SK-N-SH (cell line): ENCODE measurements at regions not wholly inside any gene's neighbourhood (a gene's known extent, or its start where the extent isn't known, plus 50 kb on each side); places are given as distances from the start of the nearest gene placed in this dataset.

Source experiments
- CTCF ChIA-PET: fragments of 300-600, 350-600 bp; formaldehyde crosslinking; extraction: SDS; loops from one replicate; lab custom pipeline; 2021; lab: Yijun Ruan, JAX
- POLR2A ChIA-PET: fragments of 350-600 bp; sonication (Branson Sonifier 250); formaldehyde crosslinking; extraction: SDS; loops from one replicate; lab custom pipeline; 2020; ENCODE audit warnings: antibody characterized with exemption, inconsistent platforms; lab: Yijun Ruan, JAX
- DNase-seq: peaks from one replicate; pipeline ENCODE4 v3.0.0; 2012
- H2AFZ ChIP-seq: fragments of 200-600 bp; sonication (generic); 2 replicates; pipeline ENCODE4 v1.8.1; 2016; ENCODE audit warnings: antibody characterized with exemption, mild to moderate bottlenecking, low read depth
- H3F3A ChIP-seq: fragments of 200-600 bp; sonication (generic); replicated peaks from 2 replicates; pipeline ENCODE3; 2016; ENCODE audit warnings: antibody characterized with exemption, mild to moderate bottlenecking; ENCODE audit not compliant: insufficient read depth
- H3K27ac ChIP-seq, 2 experiments: fragments of 200-500 bp in 1 of 2; fragments of 200-600 bp in 1 of 2; sonication (Bioruptor generic) in 1 of 2; sonication (generic), shearing (Covaris generic) in 1 of 2; 2 replicates each; pipeline versions ENCODE4 v1.5.1 to v1.6.1; 2014 to 2016; ENCODE audit warnings: low read depth in 2 of 2, inconsistent platforms in 1 of 2, low read length in 1 of 2, mild to moderate bottlenecking in 1 of 2, mixed read lengths in 1 of 2
- H3K27me3 ChIP-seq: fragments of 200-600 bp; sonication (generic), shearing (Covaris generic); 2 replicates; pipeline ENCODE4 v1.6.1; 2016; ENCODE audit warnings: mixed run types; ENCODE audit not compliant: insufficient read depth
- H3K36me3 ChIP-seq, 2 experiments: fragments of 200-500 bp in 1 of 2; fragments of 200-600 bp in 1 of 2; sonication (Bioruptor generic) in 1 of 2; sonication (generic) in 1 of 2; replicated peaks in 1 of 2; 2 replicates each; pipeline versions ENCODE3 to v1.5.1; 2014 to 2016; ENCODE audit warnings: low read length in 1 of 2, mild to moderate bottlenecking in 1 of 2; ENCODE audit not compliant: insufficient read depth in 2 of 2, control insufficient read depth in 1 of 2
- H3K4me1 ChIP-seq, 2 experiments: fragments of 200-500 bp in 1 of 2; fragments of 200-600 bp in 1 of 2; sonication (Bioruptor generic) in 1 of 2; sonication (generic), shearing (Covaris generic) in 1 of 2; 2 replicates each; pipeline versions ENCODE4 v1.5.1 to v1.6.1; 2014 to 2016; ENCODE audit warnings: low read depth in 1 of 2, low read length in 1 of 2, mixed run types in 1 of 2; ENCODE audit not compliant: insufficient read depth in 2 of 2, control insufficient read depth in 1 of 2
- H3K4me2 ChIP-seq: fragments of 200-600 bp; sonication (generic), shearing (Covaris generic); 2 replicates; pipeline ENCODE4 v1.6.1; 2017; ENCODE audit warnings: mixed run types
- H3K4me3 ChIP-seq, 2 experiments: fragments of 200-500 bp in 1 of 2; fragments of 200-600 bp in 1 of 2; sonication (Bioruptor generic) in 1 of 2; sonication (generic), shearing (Covaris generic) in 1 of 2; 2 replicates each; pipeline versions ENCODE4 v1.5.1 to v1.8.1; 2014 to 2016; ENCODE audit warnings: low read depth in 2 of 2, inconsistent platforms in 1 of 2, low read length in 1 of 2, mild to moderate bottlenecking in 1 of 2, mixed read lengths in 1 of 2, moderate library complexity in 1 of 2
- H3K79me2 ChIP-seq: fragments of 200-600 bp; sonication (generic); 2 replicates; pipeline ENCODE4 v1.8.1; 2017; ENCODE audit warnings: mild to moderate bottlenecking; ENCODE audit not compliant: insufficient read depth
- H3K9ac ChIP-seq: fragments of 200-600 bp; sonication (generic); 2 replicates; pipeline ENCODE4 v1.6.1; 2017; ENCODE audit warnings: mixed run types
- H3K9me2 ChIP-seq: fragments of 200-600 bp; sonication (generic); 2 replicates; pipeline ENCODE4 v1.6.1; 2017; ENCODE audit warnings: mixed run types
- H3K9me3 ChIP-seq: fragments of 200-600 bp; sonication (generic); 2 replicates; pipeline ENCODE4 v1.6.1; 2017; ENCODE audit warnings: mixed run types, mild to moderate bottlenecking, moderate library complexity
- H4K20me1 ChIP-seq: fragments of 200-600 bp; sonication (generic); 2 replicates; pipeline ENCODE4 v1.6.1; 2017; ENCODE audit warnings: mild to moderate bottlenecking, mixed run types; ENCODE audit not compliant: insufficient read depth
- ELF1 ChIP-seq: IDR thresholded peaks from 2 replicates; pipeline ENCODE4 v1.4.0; 2012
- EZH2phosphoT487 ChIP-seq: fragments of 200-600 bp; sonication (generic); IDR thresholded peaks from 2 replicates; pipeline ENCODE4 v1.6.1; 2017; ENCODE audit warnings: low read depth, mixed run types, mild to moderate bottlenecking, antibody characterized with exemption, moderate library complexity, borderline replicate concordance
- GABPA ChIP-seq: IDR thresholded peaks from 2 replicates; pipeline ENCODE4 v1.4.0; 2012; ENCODE audit warnings: low read depth, mild to moderate bottlenecking
- JUND ChIP-seq: IDR thresholded peaks from 2 replicates; pipeline ENCODE4 v1.4.0; 2012
- NFIC ChIP-seq: IDR thresholded peaks from 2 replicates; pipeline ENCODE4 v1.4.0; 2012; ENCODE audit warnings: borderline replicate concordance
- NRF1 ChIP-seq: IDR thresholded peaks from 2 replicates; pipeline ENCODE4 v1.6.1; 2012; ENCODE audit warnings: low read depth, mild to moderate bottlenecking, low read length
- RCOR1 ChIP-seq: fragments of 150-350 bp; IDR thresholded peaks from 2 replicates; pipeline ENCODE4 v1.6.1; 2017; ENCODE audit warnings: antibody characterized with exemption, low read length
- SMC3 ChIP-seq: IDR thresholded peaks from 2 replicates; pipeline ENCODE4 v1.6.1; 2012; ENCODE audit warnings: low read depth, low read length, improper control_type of control experiment
- TAF1 ChIP-seq: IDR thresholded peaks from 2 replicates; pipeline ENCODE4 v1.6.1; 2012; ENCODE audit warnings: low read depth, mild to moderate bottlenecking, low read length, moderate library complexity, borderline replicate concordance
- TCF12 ChIP-seq: IDR thresholded peaks from 2 replicates; pipeline ENCODE4 v1.4.0; 2012
- TEAD4 ChIP-seq: IDR thresholded peaks from 2 replicates; pipeline ENCODE4 v1.4.0; 2012; ENCODE audit warnings: mild to moderate bottlenecking, borderline replicate concordance; ENCODE audit not compliant: insufficient read depth
- YY1 ChIP-seq: IDR thresholded peaks from 2 replicates; pipeline ENCODE4 v1.4.0; 2012; ENCODE audit warnings: low read depth, mild to moderate bottlenecking
- WGBS: methylation state at CpG from one replicate; pipeline ENCODE4 v1.1.6; 2017; ENCODE audit warnings: low lambda C conversion rate; 5-methylcytosine and 5-hydroxymethylcytosine counted together
- small RNA-seq, 7 experiments: library from RNA; depleted of rRNA; stranded (forward); fragments of <200 nt; gene quantifications; one replicate each; pipeline ENCODE3, GENCODE V24; 2012
- TF ChIP-seq, protein P1 (sequence below): fragments of 150-350 bp; IDR thresholded peaks from 2 replicates; pipeline ENCODE4 v1.6.1; 2016; ENCODE audit warnings: mild to moderate bottlenecking, low read depth, low read length
- TF ChIP-seq, protein P2 (sequence below): fragments of 200-600 bp; sonication (generic); IDR thresholded peaks from 2 replicates; pipeline ENCODE4 v1.6.1; 2017; ENCODE audit warnings: antibody characterized with exemption, mild to moderate bottlenecking, moderate library complexity
- TF ChIP-seq, protein P3 (sequence below): IDR thresholded peaks from 2 replicates; pipeline ENCODE4 v1.6.1; 2012; ENCODE audit warnings: mild to moderate bottlenecking, low read depth, low read length, moderate library complexity
- TF ChIP-seq, protein P4 (sequence below): IDR thresholded peaks from 2 replicates; pipeline ENCODE4 v1.4.0; 2012; ENCODE audit warnings: low read depth

DNA sequence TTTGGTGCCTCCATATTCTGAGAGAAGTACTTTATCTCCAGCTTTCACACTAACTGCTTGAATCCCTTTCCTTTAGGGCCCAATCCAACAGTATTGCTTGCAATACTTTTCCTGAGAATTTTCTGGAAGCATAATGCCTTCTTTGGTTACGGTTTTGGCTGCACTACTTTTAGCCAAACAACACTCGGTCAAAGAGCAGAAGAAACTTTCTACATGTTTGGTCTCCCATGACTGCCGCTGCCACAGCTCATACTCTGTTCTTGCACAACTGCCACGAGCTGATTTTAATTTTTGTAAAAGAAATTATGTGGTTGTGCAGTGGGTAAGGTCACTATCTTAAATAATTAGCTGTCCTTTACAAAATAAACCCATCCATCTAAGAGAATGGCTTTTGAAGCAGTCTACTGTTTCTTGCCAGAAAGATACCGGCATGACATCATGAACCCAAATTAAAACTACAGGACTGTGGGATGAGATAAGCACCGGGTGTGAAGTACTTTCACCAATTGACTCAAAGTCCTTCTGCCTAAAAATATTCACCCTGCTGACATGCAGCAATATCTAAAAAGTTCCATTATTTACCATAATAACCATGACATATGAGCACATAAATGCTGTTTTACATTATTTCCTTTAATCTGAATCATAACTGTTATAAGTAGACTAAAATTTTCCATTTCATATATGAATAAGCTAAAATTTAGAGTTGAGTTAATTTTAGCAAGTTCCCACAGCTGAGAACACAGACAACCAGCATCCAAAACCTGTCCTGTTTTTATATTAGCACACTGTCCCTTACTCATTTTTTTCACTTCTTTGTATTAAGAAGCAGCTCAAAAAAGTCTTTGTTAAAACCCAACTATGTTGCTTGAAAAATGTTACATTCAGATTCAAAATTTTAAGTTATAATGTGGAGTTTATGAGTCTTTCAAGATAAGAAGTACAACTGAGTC is 1154.3 kb downstream of the EPHA3 start:
- WGBS = 6% methylated on average over 6 of the region's 6 CpGs
- H3K27me3 ChIP-seq = no peaks in the 10 kb centered on the region
- no peak overlapping the region for H2AFZ ChIP-seq

More for the DNA sequence above, 1154.3 kb downstream of the EPHA3 start:
- Histone ChIP-seq H3K4me1 (no peaks in the 10 kb centered on the region), H3K4me2 (no peak overlapping the region), H3K9ac (no peak overlapping the region), H3F3A (no peaks in the 10 kb centered on the region), H3K36me3 (no peaks in the 10 kb centered on the region), H4K20me1 (no peaks in the 10 kb centered on the region), H3K9me3 (no peaks in the 10 kb centered on the region), H3K79me2 (no peaks in the 10 kb centered on the region), H3K9me2 (no peaks in the 10 kb centered on the region), H3K4me3 (no peak overlapping the region), H3K27ac (no peak overlapping the region)
- TF ChIP-seq NFIC (no peak), RCOR1 (no peak), TAF1 (no peak), EZH2phosphoT487 (no peak), SMC3 (no peak), ELF1 (no peak), GABPA (no peak), YY1 (no peak), TCF12 (no peak), TEAD4 (no peak), JUND (no peak), NRF1 (no peak)
- TF ChIP-seq, protein P1, sequence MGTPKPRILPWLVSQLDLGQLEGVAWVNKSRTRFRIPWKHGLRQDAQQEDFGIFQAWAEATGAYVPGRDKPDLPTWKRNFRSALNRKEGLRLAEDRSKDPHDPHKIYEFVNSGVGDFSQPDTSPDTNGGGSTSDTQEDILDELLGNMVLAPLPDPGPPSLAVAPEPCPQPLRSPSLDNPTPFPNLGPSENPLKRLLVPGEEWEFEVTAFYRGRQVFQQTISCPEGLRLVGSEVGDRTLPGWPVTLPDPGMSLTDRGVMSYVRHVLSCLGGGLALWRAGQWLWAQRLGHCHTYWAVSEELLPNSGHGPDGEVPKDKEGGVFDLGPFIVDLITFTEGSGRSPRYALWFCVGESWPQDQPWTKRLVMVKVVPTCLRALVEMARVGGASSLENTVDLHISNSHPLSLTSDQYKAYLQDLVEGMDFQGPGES = no peak
- TF ChIP-seq, protein P2, sequence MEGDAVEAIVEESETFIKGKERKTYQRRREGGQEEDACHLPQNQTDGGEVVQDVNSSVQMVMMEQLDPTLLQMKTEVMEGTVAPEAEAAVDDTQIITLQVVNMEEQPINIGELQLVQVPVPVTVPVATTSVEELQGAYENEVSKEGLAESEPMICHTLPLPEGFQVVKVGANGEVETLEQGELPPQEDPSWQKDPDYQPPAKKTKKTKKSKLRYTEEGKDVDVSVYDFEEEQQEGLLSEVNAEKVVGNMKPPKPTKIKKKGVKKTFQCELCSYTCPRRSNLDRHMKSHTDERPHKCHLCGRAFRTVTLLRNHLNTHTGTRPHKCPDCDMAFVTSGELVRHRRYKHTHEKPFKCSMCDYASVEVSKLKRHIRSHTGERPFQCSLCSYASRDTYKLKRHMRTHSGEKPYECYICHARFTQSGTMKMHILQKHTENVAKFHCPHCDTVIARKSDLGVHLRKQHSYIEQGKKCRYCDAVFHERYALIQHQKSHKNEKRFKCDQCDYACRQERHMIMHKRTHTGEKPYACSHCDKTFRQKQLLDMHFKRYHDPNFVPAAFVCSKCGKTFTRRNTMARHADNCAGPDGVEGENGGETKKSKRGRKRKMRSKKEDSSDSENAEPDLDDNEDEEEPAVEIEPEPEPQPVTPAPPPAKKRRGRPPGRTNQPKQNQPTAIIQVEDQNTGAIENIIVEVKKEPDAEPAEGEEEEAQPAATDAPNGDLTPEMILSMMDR = no peak
- TF ChIP-seq, protein P3, sequence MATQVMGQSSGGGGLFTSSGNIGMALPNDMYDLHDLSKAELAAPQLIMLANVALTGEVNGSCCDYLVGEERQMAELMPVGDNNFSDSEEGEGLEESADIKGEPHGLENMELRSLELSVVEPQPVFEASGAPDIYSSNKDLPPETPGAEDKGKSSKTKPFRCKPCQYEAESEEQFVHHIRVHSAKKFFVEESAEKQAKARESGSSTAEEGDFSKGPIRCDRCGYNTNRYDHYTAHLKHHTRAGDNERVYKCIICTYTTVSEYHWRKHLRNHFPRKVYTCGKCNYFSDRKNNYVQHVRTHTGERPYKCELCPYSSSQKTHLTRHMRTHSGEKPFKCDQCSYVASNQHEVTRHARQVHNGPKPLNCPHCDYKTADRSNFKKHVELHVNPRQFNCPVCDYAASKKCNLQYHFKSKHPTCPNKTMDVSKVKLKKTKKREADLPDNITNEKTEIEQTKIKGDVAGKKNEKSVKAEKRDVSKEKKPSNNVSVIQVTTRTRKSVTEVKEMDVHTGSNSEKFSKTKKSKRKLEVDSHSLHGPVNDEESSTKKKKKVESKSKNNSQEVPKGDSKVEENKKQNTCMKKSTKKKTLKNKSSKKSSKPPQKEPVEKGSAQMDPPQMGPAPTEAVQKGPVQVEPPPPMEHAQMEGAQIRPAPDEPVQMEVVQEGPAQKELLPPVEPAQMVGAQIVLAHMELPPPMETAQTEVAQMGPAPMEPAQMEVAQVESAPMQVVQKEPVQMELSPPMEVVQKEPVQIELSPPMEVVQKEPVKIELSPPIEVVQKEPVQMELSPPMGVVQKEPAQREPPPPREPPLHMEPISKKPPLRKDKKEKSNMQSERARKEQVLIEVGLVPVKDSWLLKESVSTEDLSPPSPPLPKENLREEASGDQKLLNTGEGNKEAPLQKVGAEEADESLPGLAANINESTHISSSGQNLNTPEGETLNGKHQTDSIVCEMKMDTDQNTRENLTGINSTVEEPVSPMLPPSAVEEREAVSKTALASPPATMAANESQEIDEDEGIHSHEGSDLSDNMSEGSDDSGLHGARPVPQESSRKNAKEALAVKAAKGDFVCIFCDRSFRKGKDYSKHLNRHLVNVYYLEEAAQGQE = no peak
- TF ChIP-seq, protein P4, sequence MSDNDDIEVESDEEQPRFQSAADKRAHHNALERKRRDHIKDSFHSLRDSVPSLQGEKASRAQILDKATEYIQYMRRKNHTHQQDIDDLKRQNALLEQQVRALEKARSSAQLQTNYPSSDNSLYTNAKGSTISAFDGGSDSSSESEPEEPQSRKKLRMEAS = no peak
- DNase-seq = no peak
- ChIA-PET POLR2A (no interaction called here), CTCF (no interaction called here)

Small RNA genes lying in the stretch of these regions (small RNA-seq; reads per million reads assigned to genes)
- 0 reads per million in 7 experiments for gene HSPE1P19
- 0 reads per million in 7 experiments for gene RF00012
- gene RNU6-712P = 0 reads per million in 7 experiments
